Fibroblast of villous mesenchyme (primary cell): ENCODE measurements at regions not wholly inside any gene's neighbourhood (a gene's known extent, or its start where the extent isn't known, plus 50 kb on each side); places are given as distances from the start of the nearest gene placed in this dataset.

Source experiments
- DNase-seq: peaks from one replicate; pipeline ENCODE4 v3.0.0-alpha.2; 2010; ENCODE audit warnings: low read depth
- H3K4me3 ChIP-seq: 2 replicates; pipeline ENCODE4 v1.5.1; 2011; ENCODE audit warnings: low read depth, mild to moderate bottlenecking, low read length
- TF ChIP-seq, protein P1 (sequence below): IDR thresholded peaks from 2 replicates; pipeline ENCODE4 v1.5.1; 2012; ENCODE audit warnings: low read depth, mild to moderate bottlenecking, low read length; ENCODE audit not compliant: insufficient read depth

- DNase-seq: no peak
- TF ChIP-seq, protein P1, sequence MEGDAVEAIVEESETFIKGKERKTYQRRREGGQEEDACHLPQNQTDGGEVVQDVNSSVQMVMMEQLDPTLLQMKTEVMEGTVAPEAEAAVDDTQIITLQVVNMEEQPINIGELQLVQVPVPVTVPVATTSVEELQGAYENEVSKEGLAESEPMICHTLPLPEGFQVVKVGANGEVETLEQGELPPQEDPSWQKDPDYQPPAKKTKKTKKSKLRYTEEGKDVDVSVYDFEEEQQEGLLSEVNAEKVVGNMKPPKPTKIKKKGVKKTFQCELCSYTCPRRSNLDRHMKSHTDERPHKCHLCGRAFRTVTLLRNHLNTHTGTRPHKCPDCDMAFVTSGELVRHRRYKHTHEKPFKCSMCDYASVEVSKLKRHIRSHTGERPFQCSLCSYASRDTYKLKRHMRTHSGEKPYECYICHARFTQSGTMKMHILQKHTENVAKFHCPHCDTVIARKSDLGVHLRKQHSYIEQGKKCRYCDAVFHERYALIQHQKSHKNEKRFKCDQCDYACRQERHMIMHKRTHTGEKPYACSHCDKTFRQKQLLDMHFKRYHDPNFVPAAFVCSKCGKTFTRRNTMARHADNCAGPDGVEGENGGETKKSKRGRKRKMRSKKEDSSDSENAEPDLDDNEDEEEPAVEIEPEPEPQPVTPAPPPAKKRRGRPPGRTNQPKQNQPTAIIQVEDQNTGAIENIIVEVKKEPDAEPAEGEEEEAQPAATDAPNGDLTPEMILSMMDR: no peak
- no peak overlapping the region for H3K4me3 ChIP-seq
These were observed 564.2 kb upstream of the MIR17HG start for GRCh38 chr13:90783273-90783672.

GRCh38 chr13:90787007-90787406 is 560.5 kb upstream of the MIR17HG start:
- TF ChIP-seq, protein P1: no peak
- no peak for DNase-seq
- H3K4me3 ChIP-seq: no peak overlapping the region

DNA sequence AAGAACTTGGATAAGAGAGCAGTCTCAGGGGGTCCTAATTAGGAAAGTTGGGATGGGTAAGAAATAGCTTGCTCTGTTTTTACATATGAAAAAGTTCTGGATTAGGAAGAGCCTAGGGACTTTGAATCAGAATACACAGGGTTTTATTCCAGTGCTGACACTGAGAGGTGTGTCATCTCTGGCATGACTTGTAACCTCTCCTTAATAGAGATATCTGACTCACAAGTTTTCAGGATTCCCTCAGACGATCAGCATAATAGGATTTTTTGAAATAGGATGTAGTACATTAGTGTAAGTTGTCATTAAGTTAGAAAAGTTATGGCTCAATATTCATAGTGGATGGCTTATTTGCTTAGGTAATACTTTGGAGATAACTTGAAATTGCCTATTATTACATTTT is 555.2 kb upstream of the MIR17HG start:
- DNase-seq: no peak
- TF ChIP-seq, protein P1: no peak

DNA sequence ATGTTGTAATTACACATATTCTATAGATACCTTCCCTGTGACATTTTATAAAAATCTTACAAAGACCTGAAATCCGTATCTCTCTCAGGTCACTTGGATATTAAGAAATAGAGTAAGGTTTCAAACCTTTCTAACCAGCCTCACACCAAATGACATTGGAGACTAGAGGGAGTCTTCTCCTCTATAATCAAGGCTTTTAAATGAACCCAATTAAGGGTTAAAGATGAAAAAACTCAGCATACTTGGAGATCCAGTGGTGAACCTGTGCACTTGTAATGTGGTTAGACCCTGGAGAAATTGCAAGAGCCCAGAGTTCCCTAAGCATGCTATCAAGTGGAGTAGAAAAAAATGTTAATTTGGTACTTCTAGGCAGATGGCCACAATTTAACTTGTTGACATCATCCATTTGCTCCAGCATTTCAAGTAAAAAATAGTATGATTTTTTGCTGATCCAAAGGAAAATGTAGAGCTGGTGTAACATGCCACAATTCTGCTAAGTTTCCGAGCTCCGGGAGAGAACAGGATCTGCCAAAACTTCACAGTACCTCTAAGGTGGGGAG is 554.1 kb upstream of the MIR17HG start:
- TF ChIP-seq, protein P1: no peak
- DNase-seq: no peak
- H3K4me3 ChIP-seq: no peak overlapping the region

More for the DNA sequence above, 555.2 kb upstream of the MIR17HG start:
- no peak overlapping the region for H3K4me3 ChIP-seq

DNA sequence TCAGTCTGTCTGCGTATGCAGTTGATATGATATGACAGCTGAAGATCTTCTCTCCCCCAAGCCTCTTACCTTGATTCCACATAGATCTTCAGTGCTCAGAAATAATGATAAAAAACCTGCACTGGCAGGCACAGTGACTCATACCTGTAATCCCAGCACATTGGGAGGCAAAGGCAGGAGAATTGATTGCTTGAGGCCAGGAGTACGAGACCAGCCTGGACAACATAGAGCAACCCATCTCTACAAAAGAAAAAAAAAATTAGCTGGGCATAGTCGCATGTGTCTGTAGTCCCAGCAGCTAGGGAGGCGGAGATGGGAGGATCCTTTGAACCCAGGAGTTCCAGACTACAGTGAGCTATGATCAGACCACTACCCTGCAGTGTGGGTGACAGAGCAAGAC is 551.0 kb upstream of the MIR17HG start:
- TF ChIP-seq, protein P1: no peak
- no peak for DNase-seq
- H3K4me3 ChIP-seq: no peak overlapping the region

DNA sequence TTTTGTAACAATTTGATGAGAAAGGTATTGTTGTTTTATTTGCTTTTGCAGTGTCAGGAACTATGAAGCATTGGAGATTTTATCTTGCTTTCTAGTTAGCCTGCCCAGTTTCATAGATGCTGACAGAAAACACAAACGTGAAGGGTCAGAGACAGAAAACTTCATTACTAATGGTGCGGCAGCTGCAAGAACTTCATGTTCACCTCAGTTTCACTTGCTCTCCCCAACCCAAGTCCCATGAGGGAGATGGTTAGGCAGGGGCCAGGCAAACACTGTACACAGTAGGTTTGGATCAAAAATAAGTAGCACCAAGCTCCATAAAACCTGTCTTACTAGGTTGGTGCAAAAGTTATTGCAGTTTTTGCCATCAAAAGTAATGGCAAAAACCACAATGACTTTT is 550.2 kb upstream of the MIR17HG start:
- DNase-seq: no peak
- no peak overlapping the region for H3K4me3 ChIP-seq
- TF ChIP-seq, protein P1: no peak

GRCh38 chr13:90798381-90798780 is 549.1 kb upstream of the MIR17HG start:
- TF ChIP-seq, protein P1: no peak
- no peak for DNase-seq
- no peak overlapping the region for H3K4me3 ChIP-seq
